Occipital lobe (tissue), 1 donor: ENCODE measurements at regions not wholly inside any gene's neighbourhood (a gene's known extent, or its start where the extent isn't known, plus 50 kb on each side); places are given as distances from the start of the nearest gene placed in this dataset.
"Not testable (repeated sequence)": the region's sequence is repeated elsewhere in the genome, so short reads cannot be mapped to it uniquely, and the experiment has no call there.

Source experiments
- DNase-seq: peaks from one replicate; lab custom pipeline; 2025; lab: John Stamatoyannopoulos, UW

GRCh38 chr5:130335117-130335516 is 430.9 kb downstream of the CHSY3 start:
- DNase-seq = no peak

GRCh38 chr5:130333089-130333488 is 428.8 kb downstream of the CHSY3 start:
- DNase-seq = no peak

GRCh38 chr5:130331332-130331731 is 427.1 kb downstream of the CHSY3 start:
- no peak for DNase-seq

GRCh38 chr5:130324953-130325671 is 420.8 kb downstream of the CHSY3 start:
- DNase-seq = no peak

GRCh38 chr5:130323804-130324454 is 419.7 kb downstream of the CHSY3 start:
- no peak for DNase-seq

GRCh38 chr5:130321931-130322330 is 417.7 kb downstream of the CHSY3 start:
- DNase-seq = no peak

GRCh38 chr5:130316971-130317680 is 412.9 kb downstream of the CHSY3 start:
- DNase-seq = no peak

- DNase-seq = no peak
These were observed 391.0 kb downstream of the CHSY3 start for GRCh38 chr5:130295235-130295634.

- not testable (repeated sequence) for DNase-seq
These were observed 390.5 kb downstream of the CHSY3 start for GRCh38 chr5:130294798-130295197.

GRCh38 chr5:130290219-130290618 is 386.0 kb downstream of the CHSY3 start:
- no peak for DNase-seq

- DNase-seq = no peak
These were observed 385.1 kb downstream of the CHSY3 start for GRCh38 chr5:130289132-130290088.

- DNase-seq = no peak
These were observed 383.2 kb downstream of the CHSY3 start for GRCh38 chr5:130287438-130287837.

- DNase-seq = no peak
These were observed 382.7 kb downstream of the CHSY3 start for GRCh38 chr5:130286971-130287370.

- DNase-seq = no peak
These were observed 377.8 kb downstream of the CHSY3 start for GRCh38 chr5:130282049-130282448.

GRCh38 chr5:130280528-130281217 is 376.4 kb downstream of the CHSY3 start:
- no peak for DNase-seq

- no peak for DNase-seq
These were observed 375.1 kb downstream of the CHSY3 start for GRCh38 chr5:130279386-130279785.

- no peak for DNase-seq
These were observed 373.9 kb downstream of the CHSY3 start for GRCh38 chr5:130278136-130278535.

- DNase-seq = no peak
These were observed 373.3 kb downstream of the CHSY3 start for GRCh38 chr5:130277522-130277921.

GRCh38 chr5:130277002-130277401 is 372.7 kb downstream of the CHSY3 start:
- DNase-seq = no peak

- no peak for DNase-seq
These were observed 368.6 kb downstream of the CHSY3 start for GRCh38 chr5:130272837-130273236.

GRCh38 chr5:130270786-130271185 is 366.5 kb downstream of the CHSY3 start:
- DNase-seq = no peak
